Activated T-cell treated with anti-CD3 and anti-CD28 coated beads, Interleukin-2, amount 50 U/mL, for 4 hours (primary cell): ENCODE measurements at regions not wholly inside any gene's neighbourhood (a gene's known extent, or its start where the extent isn't known, plus 50 kb on each side); places are given as distances from the start of the nearest gene placed in this dataset.

Experiments
- ATAC-seq, 2 donors: fragments of 200-7000 bp; cut with Tn5 transposase; one replicate each; pipeline ENCODE4 v1.10.0; 2021
- DNase-seq: peaks from one replicate; pipeline ENCODE4 v3.0.0-alpha.2; 2020
- H3K27me3 Mint-ChIP-seq: one replicate; pipeline ENCODE4 v1.8.0; 2021; ENCODE audit warnings: low read depth, mixed read lengths
- H3K36me3 Mint-ChIP-seq: one replicate; pipeline ENCODE4 v1.8.0; 2022; ENCODE audit warnings: mixed read lengths; ENCODE audit not compliant: insufficient read depth
- H3K4me1 Mint-ChIP-seq: one replicate; pipeline ENCODE4 v1.8.0; 2021; ENCODE audit warnings: low read depth, mixed read lengths
- H3K4me3 Mint-ChIP-seq: one replicate; pipeline ENCODE4 v1.8.0; 2021; ENCODE audit warnings: mild to moderate bottlenecking, moderate library complexity, mixed read lengths
- H3K9me3 Mint-ChIP-seq: one replicate; pipeline ENCODE4 v1.8.0; 2021; ENCODE audit warnings: mixed read lengths

DNA sequence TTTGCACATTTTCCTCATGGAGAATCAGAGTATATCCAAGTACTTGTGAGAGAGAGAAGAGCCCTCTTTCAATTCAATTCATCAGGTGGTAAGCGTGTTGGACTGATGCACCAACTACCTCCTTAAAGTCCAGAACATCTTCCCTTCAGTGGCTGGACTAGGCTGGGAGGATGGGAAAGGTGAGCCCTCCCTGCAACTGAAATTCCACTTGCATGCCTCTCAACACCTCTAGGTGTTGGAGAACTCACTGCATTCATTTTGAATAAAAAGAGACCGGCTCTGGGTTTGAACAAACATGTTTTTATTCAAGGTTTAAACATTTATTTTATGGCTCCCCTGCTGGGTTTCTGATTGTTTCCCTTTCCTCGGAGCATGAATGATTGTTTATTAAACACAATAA, 573.5 kb downstream of the CCSER2 start:
- Mint-ChIP-seq H3K4me3 (no peak overlapping the region), H3K9me3 (no peaks in the 10 kb centered on the region), H3K27me3 (peaks cover 2% of the 10 kb centered on the region), H3K36me3 (no peaks in the 10 kb centered on the region), H3K4me1 (no peaks in the 10 kb centered on the region)
- ATAC-seq (no peak), DNase-seq (no peak)

DNA sequence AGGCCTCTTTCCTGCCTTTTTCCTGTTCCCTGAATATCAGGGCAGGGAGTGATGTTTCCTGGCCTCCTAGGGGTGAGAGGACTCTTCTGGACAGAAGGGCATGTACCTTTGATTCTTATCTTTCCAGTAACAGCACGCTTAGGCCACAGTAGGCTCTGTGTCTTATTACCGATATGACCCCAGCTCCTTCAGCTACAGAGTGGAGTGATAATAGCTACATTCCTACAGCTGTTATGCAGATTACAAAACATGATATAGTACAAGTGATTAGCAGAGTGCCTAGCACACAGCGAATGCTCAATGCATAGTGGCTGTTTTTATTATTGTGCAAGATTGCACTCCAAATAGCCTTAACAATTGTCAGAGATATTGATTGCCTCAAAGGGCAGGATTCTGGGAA, 574.2 kb downstream of the CCSER2 start:
- Mint-ChIP-seq H3K36me3 (no peaks in the 10 kb centered on the region), H3K4me1 (no peaks in the 10 kb centered on the region), H3K27me3 (peaks cover 2% of the 10 kb centered on the region), H3K9me3 (no peaks in the 10 kb centered on the region), H3K4me3 (no peak overlapping the region)
- DNase-seq (no peak), ATAC-seq (no peak)

DNA sequence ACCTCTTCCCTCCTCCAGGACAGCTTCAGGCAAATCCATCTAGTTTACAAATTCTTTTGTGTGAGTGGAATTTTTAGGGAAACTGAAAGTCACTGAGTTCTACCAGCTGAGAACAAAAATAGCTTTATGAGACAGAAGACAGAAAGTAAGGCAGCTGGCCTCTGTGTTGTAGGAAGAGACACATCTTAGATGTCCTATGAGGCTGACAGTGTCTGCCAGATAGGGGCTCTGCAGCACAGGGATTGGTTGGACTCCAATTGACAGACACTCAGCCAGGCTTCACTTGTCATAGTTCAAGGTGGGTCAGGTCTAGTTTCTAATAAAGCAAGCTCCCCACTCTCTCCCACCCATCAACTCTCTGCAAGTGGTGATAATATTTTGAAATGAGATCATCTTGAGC, 574.9 kb downstream of the CCSER2 start:
- no peaks in the 10 kb centered on the region for H3K4me1 Mint-ChIP-seq

DNA sequence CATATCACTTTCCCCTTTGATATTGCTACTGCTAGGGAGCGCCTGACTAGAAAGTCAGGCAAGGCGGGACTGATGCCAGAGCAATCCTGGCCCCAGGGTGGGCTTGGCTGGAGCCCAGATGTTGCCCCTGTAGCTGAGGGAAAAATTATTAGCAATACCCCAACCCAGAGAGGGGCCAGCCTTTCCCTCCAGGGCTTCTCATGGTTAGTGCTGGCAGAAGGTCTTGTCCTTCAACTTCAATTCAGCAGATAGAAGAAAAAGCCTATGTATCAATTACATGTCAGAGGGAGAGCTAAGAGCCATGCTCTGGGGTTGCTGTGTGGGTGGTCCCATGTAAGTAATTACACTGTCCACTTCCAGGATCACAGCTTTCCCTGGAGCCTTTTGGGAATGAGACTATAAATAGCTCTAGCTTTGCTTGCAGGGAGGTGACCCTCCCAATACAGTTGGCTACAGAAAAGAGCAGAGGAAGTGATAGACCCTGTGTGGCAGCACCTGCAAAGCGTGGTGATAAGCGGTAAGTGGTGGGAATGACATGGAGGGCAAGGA, 579.1 kb downstream of the CCSER2 start:
- Mint-ChIP-seq H3K27me3 (no peaks in the 10 kb centered on the region), H3K4me3 (no peak overlapping the region), H3K4me1 (no peaks in the 10 kb centered on the region), H3K9me3 (no peaks in the 10 kb centered on the region), H3K36me3 (no peaks in the 10 kb centered on the region)
- DNase-seq, result no peak
- ATAC-seq, result no peak

More for the DNA sequence above, 574.9 kb downstream of the CCSER2 start:
- Mint-ChIP-seq H3K4me3 (no peak overlapping the region), H3K9me3 (no peaks in the 10 kb centered on the region), H3K27me3 (peaks cover 2% of the 10 kb centered on the region), H3K36me3 (no peaks in the 10 kb centered on the region)
- no peak for DNase-seq
- ATAC-seq, result no peak

DNA sequence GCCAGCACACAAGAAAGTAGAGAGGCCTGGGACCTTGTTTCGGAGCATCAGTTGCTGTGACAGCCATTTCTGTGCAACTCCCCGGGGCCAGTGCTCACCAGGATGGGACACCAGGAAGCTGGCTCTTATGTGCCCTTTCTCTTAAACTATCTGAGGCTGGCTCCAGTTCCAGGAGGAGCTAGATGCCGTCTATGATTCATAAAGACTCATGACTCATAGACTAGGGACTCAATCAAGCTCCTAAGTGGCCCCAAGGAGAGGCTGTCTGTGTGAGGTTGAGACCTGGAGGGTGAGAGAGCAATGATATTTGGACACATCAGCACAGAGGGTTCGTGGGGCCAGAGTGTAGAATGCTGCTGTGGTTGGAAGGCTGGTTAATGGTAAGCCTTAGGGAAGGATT, 580.1 kb downstream of the CCSER2 start:
- no peaks in the 10 kb centered on the region for H3K4me1 Mint-ChIP-seq
- no peaks in the 10 kb centered on the region for H3K9me3 Mint-ChIP-seq
- H3K36me3 Mint-ChIP-seq, result no peaks in the 10 kb centered on the region
- H3K27me3 Mint-ChIP-seq, result no peaks in the 10 kb centered on the region
- ATAC-seq (no peak), DNase-seq (no peak)
- H3K4me3 Mint-ChIP-seq, result no peak overlapping the region

DNA sequence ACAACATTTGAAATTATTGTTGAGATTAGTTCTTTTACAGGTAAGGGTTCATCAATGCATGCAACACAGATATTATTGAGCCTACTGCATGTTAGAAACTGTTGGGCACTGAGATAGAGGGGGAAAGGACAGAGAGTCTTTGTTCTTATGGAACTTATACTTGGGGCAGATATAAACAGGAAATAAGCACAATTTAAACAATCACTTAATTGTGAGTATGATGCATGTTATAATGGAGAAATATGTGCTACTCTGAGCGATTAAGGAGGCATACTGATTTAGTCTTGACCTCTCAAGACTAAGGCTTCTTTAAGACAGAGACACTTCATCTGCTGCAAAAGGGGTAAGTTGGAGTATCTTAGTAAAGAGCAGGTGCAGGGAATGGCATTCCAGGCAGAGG, 593.3 kb downstream of the CCSER2 start:
- Mint-ChIP-seq H3K4me1 (no peaks in the 10 kb centered on the region), H3K27me3 (no peaks in the 10 kb centered on the region), H3K9me3 (peaks cover 5% of the 10 kb centered on the region), H3K4me3 (no peak overlapping the region), H3K36me3 (no peaks in the 10 kb centered on the region)
- no peak for ATAC-seq
- DNase-seq, result no peak

DNA sequence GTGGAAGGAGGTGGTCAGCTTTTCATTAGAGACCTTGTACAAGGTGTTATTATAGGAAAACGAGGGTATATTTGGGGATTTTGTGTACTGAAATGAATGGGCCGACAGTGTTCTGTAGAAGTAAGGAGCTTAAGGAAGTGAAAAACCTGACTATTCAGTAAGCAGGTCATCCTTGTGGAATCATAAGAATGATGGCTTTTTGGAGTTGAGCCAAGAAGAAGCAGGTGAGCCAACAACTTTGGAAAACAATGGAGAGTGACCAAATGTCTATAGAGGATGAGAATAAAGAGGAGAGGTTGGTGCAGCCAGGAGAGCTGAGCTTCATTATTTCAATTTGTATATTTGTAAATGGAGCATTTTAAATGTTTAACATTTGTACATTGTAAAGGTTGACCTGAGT, 595.7 kb downstream of the CCSER2 start:
- DNase-seq, result no peak

DNA sequence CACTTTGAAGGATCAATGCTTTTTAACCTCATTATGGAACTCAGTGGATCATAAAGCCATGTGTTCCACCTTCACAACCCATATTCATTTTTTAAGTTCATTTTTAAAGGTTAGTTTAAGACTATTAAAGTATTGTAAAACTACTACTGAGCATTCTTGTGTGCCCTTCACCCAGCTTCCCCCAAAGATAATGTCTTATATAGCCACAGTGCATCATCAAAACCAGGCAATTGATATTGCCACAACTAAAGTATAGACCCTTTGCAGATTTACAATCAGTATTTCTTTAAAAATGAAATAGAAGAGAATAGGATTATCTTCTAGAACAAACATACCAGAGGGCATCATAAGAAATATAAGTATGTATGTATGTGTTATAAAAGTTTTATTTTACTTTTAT, 597.1 kb downstream of the CCSER2 start:
- H3K4me3 Mint-ChIP-seq, result no peak overlapping the region
- H3K4me1 Mint-ChIP-seq, result no peaks in the 10 kb centered on the region
- H3K9me3 Mint-ChIP-seq, result no peaks in the 10 kb centered on the region
- ATAC-seq (no peak), DNase-seq (no peak)
- peaks cover 2% of the 10 kb centered on the region for H3K27me3 Mint-ChIP-seq
- no peaks in the 10 kb centered on the region for H3K36me3 Mint-ChIP-seq

More for the DNA sequence above, 595.7 kb downstream of the CCSER2 start:
- Mint-ChIP-seq H3K4me3 (no peak overlapping the region), H3K4me1 (no peaks in the 10 kb centered on the region), H3K36me3 (no peaks in the 10 kb centered on the region), H3K9me3 (no peaks in the 10 kb centered on the region), H3K27me3 (peaks cover 2% of the 10 kb centered on the region)
- no peak for ATAC-seq

DNA sequence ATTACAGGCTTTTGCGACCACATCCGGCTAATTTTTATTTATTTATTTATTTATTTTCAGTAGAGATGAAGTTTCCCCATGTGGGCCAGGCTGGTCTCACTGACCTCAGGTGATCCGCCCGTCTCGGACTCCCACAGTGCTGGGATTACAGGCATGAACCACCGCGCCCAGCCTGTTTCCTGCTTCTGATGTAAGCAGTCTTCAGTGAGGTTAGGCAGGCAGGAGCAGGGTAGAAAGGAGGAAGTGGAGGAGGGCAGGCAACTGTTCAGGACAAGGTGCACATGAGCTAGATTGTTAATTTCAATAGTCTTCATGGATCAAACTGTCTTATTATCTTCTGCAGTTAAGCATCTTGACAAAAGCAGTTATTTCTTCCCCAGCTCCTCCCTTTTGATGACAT, 605.0 kb downstream of the CCSER2 start:
- ATAC-seq, result no peak
- no peaks in the 10 kb centered on the region for H3K4me1 Mint-ChIP-seq

DNA sequence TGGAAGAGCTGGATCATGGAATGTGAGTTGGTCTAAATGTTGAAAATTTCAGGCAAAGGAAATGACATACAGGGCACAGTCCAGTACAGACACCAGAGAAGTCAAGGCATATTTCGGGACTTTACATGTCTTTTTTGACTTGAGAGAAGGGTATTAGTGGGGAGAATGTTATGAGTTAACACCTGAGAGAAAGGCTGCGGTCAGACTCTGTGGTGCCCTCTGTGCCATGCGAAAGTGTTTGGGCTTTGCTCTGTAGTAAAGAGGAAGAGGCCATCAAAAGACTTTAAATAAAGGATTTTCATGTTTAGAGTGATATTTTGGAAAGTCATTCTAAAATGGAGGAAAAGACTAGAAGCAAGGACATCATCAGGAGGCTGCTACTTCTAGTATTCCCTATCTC, 607.4 kb downstream of the CCSER2 start:
- no peaks in the 10 kb centered on the region for H3K27me3 Mint-ChIP-seq
- H3K36me3 Mint-ChIP-seq, result no peaks in the 10 kb centered on the region
- H3K4me1 Mint-ChIP-seq, result no peaks in the 10 kb centered on the region
- DNase-seq (no peak), ATAC-seq (no peak)
- H3K4me3 Mint-ChIP-seq, result no peak overlapping the region
- H3K9me3 Mint-ChIP-seq, result no peaks in the 10 kb centered on the region

More for the DNA sequence above, 605.0 kb downstream of the CCSER2 start:
- no peak overlapping the region for H3K4me3 Mint-ChIP-seq
- no peak for DNase-seq
- H3K9me3 Mint-ChIP-seq, result no peaks in the 10 kb centered on the region
- no peaks in the 10 kb centered on the region for H3K36me3 Mint-ChIP-seq
- H3K27me3 Mint-ChIP-seq, result no peaks in the 10 kb centered on the region

DNA sequence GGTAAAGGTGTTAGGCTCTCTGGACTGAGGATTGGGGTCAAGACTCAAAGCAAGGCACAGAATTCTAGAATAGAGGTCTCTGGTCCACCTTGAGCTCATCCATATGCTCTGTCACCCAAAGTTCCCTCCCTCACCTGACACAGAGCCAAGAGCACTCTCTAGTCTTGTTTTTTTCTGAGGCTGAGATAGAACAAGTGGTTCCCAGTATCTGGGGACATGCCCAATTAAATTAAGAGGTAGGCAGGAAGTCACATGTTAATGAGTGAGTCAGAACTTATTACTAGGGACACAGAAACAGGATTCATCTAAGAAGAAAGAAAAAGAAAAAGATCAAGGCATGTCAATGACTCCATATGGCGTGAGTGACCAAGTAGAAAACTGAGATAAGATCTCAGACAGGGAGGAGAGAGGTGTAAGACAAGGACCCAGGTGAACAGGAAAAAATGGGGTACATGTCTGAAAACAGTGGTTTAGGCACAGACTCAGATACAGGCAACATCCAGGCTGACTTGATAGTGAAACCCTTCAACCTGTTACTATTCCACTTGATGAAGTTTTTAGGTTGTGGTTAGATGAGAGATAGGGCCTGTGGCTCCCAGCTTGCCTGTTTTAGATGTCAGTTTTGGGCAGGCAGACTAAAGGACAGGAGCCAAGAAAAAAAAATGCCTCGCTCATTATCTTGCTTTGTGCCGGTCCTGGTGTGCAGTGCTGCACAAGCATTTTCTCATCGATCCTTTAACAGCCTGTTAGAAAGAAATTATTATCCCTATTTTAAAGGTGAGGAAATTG, 609.9 kb downstream of the CCSER2 start:
- Mint-ChIP-seq H3K4me1 (no peaks in the 10 kb centered on the region), H3K36me3 (no peaks in the 10 kb centered on the region), H3K9me3 (no peaks in the 10 kb centered on the region), H3K4me3 (no peak overlapping the region), H3K27me3 (no peaks in the 10 kb centered on the region)
- no peak for ATAC-seq
- no peak for DNase-seq

DNA sequence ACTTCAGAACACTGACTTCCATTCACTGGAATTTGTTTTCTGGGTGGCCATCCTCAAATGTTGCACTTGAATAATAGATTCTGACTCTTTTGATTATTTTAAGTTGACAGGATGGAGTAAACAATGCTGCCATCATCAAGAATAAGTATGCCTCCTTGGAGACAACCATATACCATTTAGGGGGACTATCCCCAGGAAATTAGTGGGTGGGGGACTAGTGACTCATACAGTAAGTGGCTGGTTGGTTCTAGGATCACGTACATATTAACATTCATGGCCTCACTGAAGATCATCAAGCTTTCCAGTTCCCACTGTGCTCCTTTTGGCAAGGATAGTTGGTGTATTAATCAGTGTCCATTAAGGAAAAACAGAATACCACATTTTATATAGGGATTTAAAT, 615.2 kb downstream of the CCSER2 start:
- Mint-ChIP-seq H3K4me1 (no peaks in the 10 kb centered on the region), H3K9me3 (no peaks in the 10 kb centered on the region), H3K36me3 (no peaks in the 10 kb centered on the region), H3K27me3 (no peaks in the 10 kb centered on the region), H3K4me3 (no peak overlapping the region)
- DNase-seq (no peak), ATAC-seq (no peak)

DNA sequence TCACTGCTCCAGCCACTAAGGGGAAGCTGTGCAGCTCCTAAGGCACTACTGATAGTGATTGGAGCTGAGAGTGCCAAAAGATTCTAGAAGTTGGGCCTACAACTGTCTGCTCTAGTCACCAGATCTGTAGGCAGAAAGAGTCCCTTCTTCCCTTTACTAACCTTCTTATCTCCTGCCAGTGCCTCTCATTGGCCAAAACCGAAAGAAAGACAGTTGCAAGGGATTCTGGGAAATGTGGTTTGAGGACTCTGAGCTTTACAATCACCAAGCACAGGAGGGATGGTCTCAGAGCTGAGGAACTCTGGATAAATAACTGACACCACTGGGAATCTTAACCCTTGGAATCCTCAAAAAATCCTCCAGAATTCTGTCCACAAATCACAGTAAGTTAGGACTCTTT, 615.8 kb downstream of the CCSER2 start:
- no peak for DNase-seq
- Mint-ChIP-seq H3K36me3 (no peaks in the 10 kb centered on the region), H3K9me3 (no peaks in the 10 kb centered on the region), H3K4me3 (no peak overlapping the region), H3K4me1 (no peaks in the 10 kb centered on the region), H3K27me3 (no peaks in the 10 kb centered on the region)
- no peak for ATAC-seq

DNA sequence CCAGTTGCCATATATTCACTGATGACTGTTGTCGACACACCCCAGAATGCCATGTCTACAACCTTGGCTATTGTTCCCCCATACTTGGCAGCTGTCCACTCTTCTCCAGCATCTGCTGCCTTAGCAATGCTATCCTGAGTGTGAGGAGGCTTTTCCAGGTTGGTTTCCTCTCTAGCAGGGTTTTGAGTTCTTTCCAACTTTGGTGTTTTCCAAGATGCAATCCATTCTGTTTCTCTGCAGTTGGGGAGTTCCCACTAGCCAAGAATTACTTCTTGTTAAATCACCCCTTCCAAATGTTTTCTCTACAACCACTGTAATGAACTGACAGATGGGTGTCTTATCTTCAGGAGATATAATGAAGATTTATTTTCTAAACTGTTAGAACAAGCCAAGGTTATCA, 617.4 kb downstream of the CCSER2 start:
- no peaks in the 10 kb centered on the region for H3K36me3 Mint-ChIP-seq
- ATAC-seq, result no peak
- H3K9me3 Mint-ChIP-seq, result no peaks in the 10 kb centered on the region
- H3K4me1 Mint-ChIP-seq, result no peaks in the 10 kb centered on the region
- no peak for DNase-seq
- H3K4me3 Mint-ChIP-seq, result no peak overlapping the region
- no peaks in the 10 kb centered on the region for H3K27me3 Mint-ChIP-seq

DNA sequence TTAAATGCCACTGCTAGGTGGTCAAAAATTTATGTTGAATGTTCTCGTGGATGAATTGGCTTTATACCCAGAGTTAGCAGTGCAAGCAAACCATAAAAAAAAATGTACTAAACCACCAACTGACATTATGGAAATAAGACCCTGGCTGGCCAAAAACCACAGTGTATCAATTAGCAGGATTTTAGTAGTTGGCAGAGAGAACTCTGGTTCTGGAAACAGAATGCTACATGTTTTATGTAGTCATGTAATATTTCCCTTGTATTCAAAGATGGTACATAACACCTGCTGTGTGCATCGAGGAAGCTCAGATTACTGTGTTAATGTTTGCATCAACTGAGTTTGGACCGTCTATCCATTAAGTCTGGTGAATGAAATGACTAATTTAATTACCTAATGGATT, 618.5 kb downstream of the CCSER2 start:
- Mint-ChIP-seq H3K4me3 (no peak overlapping the region), H3K27me3 (no peaks in the 10 kb centered on the region), H3K36me3 (no peaks in the 10 kb centered on the region), H3K4me1 (no peaks in the 10 kb centered on the region), H3K9me3 (no peaks in the 10 kb centered on the region)
- DNase-seq, result no peak
- ATAC-seq, result no peak
